Activated T-cell treated with anti-CD3 and anti-CD28 coated beads, Interleukin-2, amount 50 U/mL, for 24 hours (primary cell): ENCODE measurements at regions not wholly inside any gene's neighbourhood (a gene's known extent, or its start where the extent isn't known, plus 50 kb on each side); places are given as distances from the start of the nearest gene placed in this dataset.

Experiments
- DNase-seq: peaks from one replicate; pipeline ENCODE4 v3.0.0-alpha.2; 2020
- H3K27ac Mint-ChIP-seq: 2 replicates; pipeline ENCODE4 v1.8.0; 2020; ENCODE audit warnings: mild to moderate bottlenecking, mixed read lengths
- H3K27me3 Mint-ChIP-seq: 2 replicates; pipeline ENCODE4 v1.8.0; 2020; ENCODE audit warnings: mixed read lengths
- H3K36me3 Mint-ChIP-seq: 2 replicates; pipeline ENCODE4 v1.8.0; 2020; ENCODE audit warnings: low read depth, mixed read lengths
- H3K4me1 Mint-ChIP-seq: 2 replicates; pipeline ENCODE4 v1.8.0; 2020; ENCODE audit warnings: low read depth, mixed read lengths
- H3K4me3 Mint-ChIP-seq: 2 replicates; pipeline ENCODE4 v1.8.0; 2020; ENCODE audit warnings: mild to moderate bottlenecking, moderate library complexity, mixed read lengths
- H3K9me3 Mint-ChIP-seq: 2 replicates; pipeline ENCODE4 v1.8.0; 2020; ENCODE audit warnings: mixed read lengths

GRCh38 chr18:39205565-39206195, 1640.1 kb upstream of the CELF4 start:
- H3K27me3 Mint-ChIP-seq, result no peaks in the 10 kb centered on the region
- H3K4me1 Mint-ChIP-seq, result no peaks in the 10 kb centered on the region
- H3K36me3 Mint-ChIP-seq, result no peaks in the 10 kb centered on the region

GRCh38 chr18:39200153-39200552, 1634.6 kb upstream of the CELF4 start:
- Mint-ChIP-seq H3K27ac (no peak overlapping the region), H3K9me3 (peaks cover 17% of the 10 kb centered on the region), H3K36me3 (no peaks in the 10 kb centered on the region), H3K4me3 (no peak overlapping the region), H3K27me3 (no peaks in the 10 kb centered on the region), H3K4me1 (no peaks in the 10 kb centered on the region)
- DNase-seq, result no peak

More at GRCh38 chr18:39205565-39206195, 1640.1 kb upstream of the CELF4 start:
- no peak overlapping the region for H3K4me3 Mint-ChIP-seq
- peaks cover 19% of the 10 kb centered on the region for H3K9me3 Mint-ChIP-seq
- no peak overlapping the region for H3K27ac Mint-ChIP-seq
- no peak for DNase-seq

GRCh38 chr18:39199231-39199855, 1633.7 kb upstream of the CELF4 start:
- Mint-ChIP-seq H3K4me3 (no peak overlapping the region), H3K27ac (no peak overlapping the region), H3K4me1 (no peaks in the 10 kb centered on the region), H3K27me3 (no peaks in the 10 kb centered on the region), H3K36me3 (no peaks in the 10 kb centered on the region), H3K9me3 (peaks cover 15% of the 10 kb centered on the region)
- DNase-seq, result no peak

DNA sequence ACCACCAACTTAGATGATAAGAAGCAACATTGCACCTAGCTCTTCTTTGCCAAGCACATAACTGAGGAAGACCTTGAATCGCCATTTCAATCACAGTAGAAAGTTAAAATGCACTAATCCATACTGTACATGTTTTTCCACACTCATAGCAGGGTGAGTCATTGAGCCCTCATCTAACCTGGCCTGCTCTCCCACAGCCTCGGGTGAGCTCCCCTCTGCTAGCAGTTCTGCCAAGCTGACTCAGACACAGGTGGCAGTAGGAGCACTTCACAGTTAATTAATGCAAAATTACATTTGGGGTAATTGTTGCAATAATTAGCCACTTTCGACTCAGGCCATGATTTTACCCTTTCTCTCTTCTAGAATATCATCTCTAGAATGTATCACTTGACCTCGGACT, 1632.8 kb upstream of the CELF4 start:
- no peaks in the 10 kb centered on the region for H3K4me1 Mint-ChIP-seq
- H3K36me3 Mint-ChIP-seq, result no peaks in the 10 kb centered on the region
- H3K27ac Mint-ChIP-seq, result no peak overlapping the region
- peaks cover 14% of the 10 kb centered on the region for H3K9me3 Mint-ChIP-seq
- no peaks in the 10 kb centered on the region for H3K27me3 Mint-ChIP-seq
- no peak for DNase-seq
- H3K4me3 Mint-ChIP-seq, result no peak overlapping the region

GRCh38 chr18:39191931-39192330, 1626.3 kb upstream of the CELF4 start:
- no peaks in the 10 kb centered on the region for H3K4me1 Mint-ChIP-seq
- no peaks in the 10 kb centered on the region for H3K36me3 Mint-ChIP-seq
- H3K27me3 Mint-ChIP-seq, result no peaks in the 10 kb centered on the region
- H3K4me3 Mint-ChIP-seq, result no peak overlapping the region
- no peak overlapping the region for H3K27ac Mint-ChIP-seq
- no peak for DNase-seq
- H3K9me3 Mint-ChIP-seq, result peaks cover 12% of the 10 kb centered on the region

GRCh38 chr18:39191058-39191457, 1625.5 kb upstream of the CELF4 start:
- no peak for DNase-seq
- Mint-ChIP-seq H3K4me1 (no peaks in the 10 kb centered on the region), H3K9me3 (peaks cover 12% of the 10 kb centered on the region), H3K4me3 (no peak overlapping the region), H3K27me3 (no peaks in the 10 kb centered on the region), H3K36me3 (no peaks in the 10 kb centered on the region), H3K27ac (no peak overlapping the region)

- DNase-seq, result no peak
- Mint-ChIP-seq H3K4me1 (no peaks in the 10 kb centered on the region), H3K4me3 (no peak overlapping the region), H3K27me3 (no peaks in the 10 kb centered on the region), H3K27ac (no peak overlapping the region), H3K9me3 (peaks cover 8% of the 10 kb centered on the region), H3K36me3 (no peaks in the 10 kb centered on the region)
Measured at GRCh38 chr18:39190508-39190907, 1624.9 kb upstream of the CELF4 start.

DNA sequence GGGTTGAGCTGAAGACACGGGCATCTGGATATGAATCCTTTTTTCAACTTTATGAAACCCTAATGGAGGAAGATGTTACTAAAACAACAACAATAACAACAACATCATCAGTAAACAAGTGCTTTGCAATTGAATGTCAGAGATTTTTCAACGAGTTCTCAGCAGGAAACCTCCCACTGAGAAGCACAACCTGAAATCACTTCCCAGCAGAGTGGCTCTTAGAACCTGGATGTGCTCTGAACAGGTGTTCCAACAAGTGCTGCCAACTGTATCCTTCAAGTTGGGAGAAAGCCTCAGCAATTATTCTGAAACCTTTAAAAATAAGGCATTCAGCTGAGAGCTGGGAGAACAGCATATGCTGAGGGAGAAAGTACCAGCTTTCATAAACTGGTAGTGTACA, 1622.7 kb upstream of the CELF4 start:
- no peaks in the 10 kb centered on the region for H3K27me3 Mint-ChIP-seq
- no peak overlapping the region for H3K4me3 Mint-ChIP-seq
- no peaks in the 10 kb centered on the region for H3K36me3 Mint-ChIP-seq
- no peak overlapping the region for H3K27ac Mint-ChIP-seq
- H3K4me1 Mint-ChIP-seq, result no peaks in the 10 kb centered on the region
- DNase-seq, result no peak
- peaks cover 6% of the 10 kb centered on the region for H3K9me3 Mint-ChIP-seq

DNA sequence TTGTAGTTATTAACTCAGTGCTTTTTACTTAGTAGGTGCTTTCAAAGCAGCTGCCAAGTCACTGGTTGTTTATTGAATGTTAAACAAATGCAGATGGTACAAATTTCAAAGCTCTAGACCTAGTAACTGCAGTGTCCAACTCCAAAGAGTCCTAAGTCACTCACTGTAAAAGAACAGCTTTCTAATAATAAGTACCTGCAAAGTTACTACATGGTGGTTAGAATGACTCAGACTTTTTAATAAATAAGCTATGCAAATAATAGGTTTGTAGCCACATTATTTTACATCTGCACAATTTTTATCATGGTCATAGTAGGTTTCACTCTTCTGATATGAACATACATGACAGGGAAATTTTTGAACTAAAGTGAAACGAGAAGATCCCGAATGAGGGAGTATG, 1620.4 kb upstream of the CELF4 start:
- no peak overlapping the region for H3K27ac Mint-ChIP-seq
- H3K9me3 Mint-ChIP-seq, result peaks cover 3% of the 10 kb centered on the region
- no peaks in the 10 kb centered on the region for H3K4me1 Mint-ChIP-seq
- no peaks in the 10 kb centered on the region for H3K36me3 Mint-ChIP-seq
- no peak overlapping the region for H3K4me3 Mint-ChIP-seq
- no peaks in the 10 kb centered on the region for H3K27me3 Mint-ChIP-seq
- no peak for DNase-seq

DNA sequence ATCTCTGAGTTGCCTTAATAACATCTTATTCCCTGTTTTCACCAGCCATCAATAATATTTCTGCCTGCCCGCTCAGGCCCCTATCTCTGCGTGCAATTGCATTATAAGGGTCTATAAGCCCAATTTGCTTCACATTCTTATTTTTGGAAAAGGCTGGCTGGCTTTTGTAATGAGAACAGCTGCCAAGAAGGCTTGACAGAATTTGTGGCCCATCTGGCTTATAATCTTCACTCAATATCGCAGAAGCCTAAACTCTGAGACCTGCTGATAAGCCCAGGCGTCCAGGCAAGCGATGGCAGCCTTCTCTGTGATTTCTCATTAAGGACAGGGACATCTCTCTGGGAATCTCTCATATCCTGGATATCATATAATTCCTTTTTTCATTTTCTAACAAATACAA, 1618.6 kb upstream of the CELF4 start:
- no peak overlapping the region for H3K27ac Mint-ChIP-seq
- no peak overlapping the region for H3K4me3 Mint-ChIP-seq
- no peaks in the 10 kb centered on the region for H3K27me3 Mint-ChIP-seq

GRCh38 chr18:39178166-39178565, 1612.6 kb upstream of the CELF4 start:
- no peaks in the 10 kb centered on the region for H3K27me3 Mint-ChIP-seq

More for the DNA sequence above, 1618.6 kb upstream of the CELF4 start:
- DNase-seq, result no peak
- Mint-ChIP-seq H3K4me1 (no peaks in the 10 kb centered on the region), H3K9me3 (peaks cover 1% of the 10 kb centered on the region), H3K36me3 (no peaks in the 10 kb centered on the region)

DNA sequence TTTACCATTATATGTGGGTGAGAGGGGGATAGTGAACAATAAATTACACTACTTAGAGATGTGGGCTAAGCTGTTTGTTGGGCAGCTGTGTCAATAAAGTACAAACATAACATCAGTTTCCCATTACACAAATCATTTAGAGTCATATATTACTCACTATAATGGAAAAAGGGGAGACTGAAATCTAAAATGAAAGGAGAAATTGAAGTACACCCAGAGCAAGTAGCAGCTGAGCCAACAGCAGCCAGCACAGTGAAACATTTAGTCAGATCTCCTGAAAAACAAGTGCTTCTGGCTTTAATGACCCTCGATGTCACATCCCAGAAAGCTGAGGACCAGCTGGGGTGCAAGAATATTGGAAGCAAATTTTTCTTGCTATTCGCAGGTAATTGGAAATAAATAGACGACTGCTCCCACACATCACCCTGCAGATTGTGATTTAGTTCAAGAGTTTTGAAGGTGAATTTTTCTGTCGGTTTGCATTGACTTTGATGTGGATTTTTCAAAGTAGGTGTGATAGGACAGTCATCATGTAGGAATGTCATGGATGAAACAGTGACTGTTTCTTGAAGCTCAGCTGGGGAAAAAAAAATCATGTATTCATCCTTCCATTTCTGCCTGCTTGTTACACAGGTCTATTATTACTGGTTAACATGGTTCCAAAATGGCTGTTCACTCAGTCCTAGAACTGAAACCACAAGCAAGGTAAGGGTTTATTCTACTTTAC, 1607.3 kb upstream of the CELF4 start:
- Mint-ChIP-seq H3K4me1 (no peaks in the 10 kb centered on the region), H3K27me3 (no peaks in the 10 kb centered on the region), H3K4me3 (no peak overlapping the region), H3K27ac (no peak overlapping the region), H3K9me3 (peaks cover 9% of the 10 kb centered on the region), H3K36me3 (no peaks in the 10 kb centered on the region)
- no peak for DNase-seq

More at GRCh38 chr18:39178166-39178565, 1612.6 kb upstream of the CELF4 start:
- Mint-ChIP-seq H3K4me3 (no peak overlapping the region), H3K9me3 (peaks cover 5% of the 10 kb centered on the region), H3K4me1 (no peaks in the 10 kb centered on the region), H3K36me3 (no peaks in the 10 kb centered on the region), H3K27ac (no peak overlapping the region)
- no peak for DNase-seq

DNA sequence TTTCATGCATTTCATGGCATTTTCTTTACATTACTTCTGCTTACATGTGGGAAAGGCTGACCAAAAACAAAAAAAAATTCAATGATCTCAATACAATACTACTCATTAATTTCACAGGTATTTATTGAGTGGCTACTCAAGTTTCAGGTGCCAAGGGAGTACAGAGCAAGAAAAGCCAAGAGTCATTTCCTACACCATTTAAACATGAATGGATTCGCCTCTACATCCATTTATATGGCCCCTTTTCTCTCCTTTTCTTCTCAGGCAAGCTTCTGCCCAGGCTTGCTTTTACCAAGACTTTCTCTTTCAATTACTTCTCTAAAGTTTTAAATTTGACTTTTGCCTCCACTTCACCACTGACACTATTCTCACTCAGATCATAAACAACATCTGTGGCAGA, 1603.1 kb upstream of the CELF4 start:
- H3K4me3 Mint-ChIP-seq, result no peak overlapping the region
- no peak for DNase-seq
- H3K27me3 Mint-ChIP-seq, result no peaks in the 10 kb centered on the region
- no peaks in the 10 kb centered on the region for H3K36me3 Mint-ChIP-seq
- H3K4me1 Mint-ChIP-seq, result no peaks in the 10 kb centered on the region
- H3K9me3 Mint-ChIP-seq, result peaks cover 12% of the 10 kb centered on the region
- no peak overlapping the region for H3K27ac Mint-ChIP-seq

GRCh38 chr18:39167990-39168389, 1602.4 kb upstream of the CELF4 start:
- H3K27ac Mint-ChIP-seq, result no peak overlapping the region
- H3K36me3 Mint-ChIP-seq, result no peaks in the 10 kb centered on the region
- no peaks in the 10 kb centered on the region for H3K4me1 Mint-ChIP-seq
- H3K4me3 Mint-ChIP-seq, result no peak overlapping the region
- peaks cover 12% of the 10 kb centered on the region for H3K9me3 Mint-ChIP-seq
- H3K27me3 Mint-ChIP-seq, result no peaks in the 10 kb centered on the region
- no peak for DNase-seq

GRCh38 chr18:39166776-39167175, 1601.2 kb upstream of the CELF4 start:
- no peak for DNase-seq
- H3K4me3 Mint-ChIP-seq, result no peak overlapping the region
- no peaks in the 10 kb centered on the region for H3K36me3 Mint-ChIP-seq
- no peaks in the 10 kb centered on the region for H3K4me1 Mint-ChIP-seq
- H3K27me3 Mint-ChIP-seq, result no peaks in the 10 kb centered on the region
- no peak overlapping the region for H3K27ac Mint-ChIP-seq
- H3K9me3 Mint-ChIP-seq, result peaks cover 12% of the 10 kb centered on the region
